ENCODE measurements at regions not wholly inside any gene's neighbourhood (a gene's known extent, or its start where the extent isn't known, plus 50 kb on each side); places are given as distances from the start of the nearest gene placed in this dataset.

DNA sequence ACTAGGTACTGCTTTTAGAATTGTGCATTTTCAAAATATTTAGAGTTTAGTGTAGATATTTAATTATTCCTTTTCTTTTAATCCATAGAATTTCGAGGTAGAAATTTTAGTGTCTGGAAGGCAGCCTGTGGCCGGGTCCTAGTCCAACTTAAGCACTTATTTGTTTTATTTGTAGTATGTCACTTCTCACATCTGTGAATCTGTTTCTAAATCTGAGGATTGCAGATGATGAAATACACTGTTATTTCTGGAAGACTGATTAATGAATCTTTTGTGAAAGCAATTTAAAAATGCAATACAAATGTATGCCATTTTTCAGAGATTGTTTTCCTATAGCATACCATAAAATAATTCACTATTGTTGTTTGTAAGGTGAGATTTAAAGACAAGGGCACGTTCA, 483.9 kb upstream of the TRIB2 start:
- Histone ChIP-seq H3K27me3 (replicated peaks in 2 of 5; ENCODE audit: control insufficient read depth in 4 of 5, insufficient read depth in 5 of 5, low read length in 4 of 5) (no peaks in the 10 kb centered on the region), H3K36me3 (ENCODE audit: control insufficient read depth in 4 of 4, insufficient read depth in 4 of 4, low read length in 3 of 4) (no peaks in the 10 kb centered on the region), H3K4me3 (ENCODE audit: control insufficient read depth in 1 of 7, extremely low read depth in 1 of 7, insufficient read depth in 4 of 7, low read depth in 2 of 7, low read length in 6 of 7) (no peak overlapping the region), H3K9me3 (ENCODE audit: control extremely low read depth in 1 of 5, control insufficient read depth in 4 of 5, insufficient read depth in 2 of 5, low read depth in 1 of 5, low read length in 4 of 5) (no peaks in the 10 kb centered on the region), H3K27ac (ENCODE audit: insufficient read depth in 1 of 2, low read depth in 1 of 2, low read length in 2 of 2, poor library complexity in 1 of 2, severe bottlenecking in 2 of 2) (no peak overlapping the region), H3K4me1 (ENCODE audit: control extremely low read depth in 1 of 4, control insufficient read depth in 4 of 4, insufficient read depth in 4 of 4, low read length in 3 of 4) (no peaks in the 10 kb centered on the region)
- CTCF ChIA-PET, result no interaction called here
- WGBS (ENCODE audit: insufficient coverage), result no CpG with 5 or more reads among the region's 3 CpGs
- POLR2A ChIA-PET, result no interaction called here
- no peak for DNase-seq

DNA sequence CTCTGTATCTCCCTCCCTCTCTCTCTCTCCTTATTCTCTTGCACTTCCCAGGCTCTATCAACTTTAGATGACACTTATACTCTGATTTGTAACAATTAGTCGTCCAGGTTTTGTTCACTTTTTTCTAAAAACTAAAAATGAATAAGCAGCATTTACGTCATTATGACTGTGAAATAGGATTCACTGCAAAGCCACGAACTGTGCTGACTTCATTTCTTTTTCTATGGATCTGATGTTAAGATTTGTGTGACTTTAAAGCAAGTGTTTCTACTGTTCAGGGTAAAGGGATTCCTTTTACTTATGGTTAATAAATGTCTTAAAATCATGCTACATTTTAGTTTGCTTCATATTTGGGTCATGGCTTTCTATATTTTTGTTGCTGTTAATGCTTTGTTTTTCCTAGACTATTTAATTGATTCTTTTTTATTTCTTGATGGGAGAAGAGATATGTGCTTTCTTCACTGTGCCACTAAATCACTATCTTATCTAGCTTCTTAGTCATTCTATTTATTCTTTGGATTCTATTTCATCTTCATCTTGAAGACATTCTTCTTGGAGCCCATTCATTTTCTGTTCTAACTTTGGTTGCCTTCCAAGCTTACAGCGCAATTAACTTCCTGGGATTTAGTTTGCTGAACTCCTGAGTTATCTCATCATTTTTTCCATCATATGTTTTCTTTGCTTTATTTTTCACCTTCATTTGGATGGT, 480.4 kb upstream of the TRIB2 start:
- no peak for DNase-seq
- CTCF ChIA-PET, result no interaction called here
- POLR2A ChIA-PET, result no interaction called here
- H3K9me3 ChIP-seq (ENCODE audit: control extremely low read depth in 1 of 5, control insufficient read depth in 4 of 5, insufficient read depth in 2 of 5, low read depth in 1 of 5, low read length in 4 of 5), result peaks cover 0 to 1% (median 0%) of the 10 kb centered on the region in 5 experiments
- H3K36me3 ChIP-seq (ENCODE audit: control insufficient read depth in 4 of 4, insufficient read depth in 4 of 4, low read length in 3 of 4), result no peaks in the 10 kb centered on the region
- H3K27me3 ChIP-seq (replicated peaks in 2 of 5; ENCODE audit: control insufficient read depth in 4 of 5, insufficient read depth in 5 of 5, low read length in 4 of 5), result no peaks in the 10 kb centered on the region
- no peak overlapping the region for H3K4me3 ChIP-seq (ENCODE audit: control insufficient read depth in 1 of 7, extremely low read depth in 1 of 7, insufficient read depth in 4 of 7, low read depth in 2 of 7, low read length in 6 of 7)
- H3K27ac ChIP-seq (ENCODE audit: insufficient read depth in 1 of 2, low read depth in 1 of 2, low read length in 2 of 2, poor library complexity in 1 of 2, severe bottlenecking in 2 of 2), result no peak overlapping the region
- WGBS (ENCODE audit: insufficient coverage), result 100% methylated on average over 1 of the region's 4 CpGs
- no peaks in the 10 kb centered on the region for H3K4me1 ChIP-seq (ENCODE audit: control extremely low read depth in 1 of 4, control insufficient read depth in 4 of 4, insufficient read depth in 4 of 4, low read length in 3 of 4)

GRCh38 chr2:12240206-12240605, 476.5 kb upstream of the TRIB2 start:
- Histone ChIP-seq H3K36me3 (ENCODE audit: control insufficient read depth in 4 of 4, insufficient read depth in 4 of 4, low read length in 3 of 4) (no peaks in the 10 kb centered on the region), H3K4me3 (ENCODE audit: control insufficient read depth in 1 of 7, extremely low read depth in 1 of 7, insufficient read depth in 4 of 7, low read depth in 2 of 7, low read length in 6 of 7) (no peak overlapping the region), H3K9me3 (ENCODE audit: control extremely low read depth in 1 of 5, control insufficient read depth in 4 of 5, insufficient read depth in 2 of 5, low read depth in 1 of 5, low read length in 4 of 5) (peaks cover 0 to 1% (median 0%) of the 10 kb centered on the region in 5 experiments), H3K27ac (ENCODE audit: insufficient read depth in 1 of 2, low read depth in 1 of 2, low read length in 2 of 2, poor library complexity in 1 of 2, severe bottlenecking in 2 of 2) (no peak overlapping the region), H3K4me1 (ENCODE audit: control extremely low read depth in 1 of 4, control insufficient read depth in 4 of 4, insufficient read depth in 4 of 4, low read length in 3 of 4) (no peaks in the 10 kb centered on the region), H3K27me3 (replicated peaks in 2 of 5; ENCODE audit: control insufficient read depth in 4 of 5, insufficient read depth in 5 of 5, low read length in 4 of 5) (no peaks in the 10 kb centered on the region)
- CTCF ChIA-PET, result no interaction called here
- no peak for DNase-seq
- POLR2A ChIA-PET, result interaction anchor here (0.6 kb wide), 1 partner anchor 150 kb away, joined by 3 read pairs; no protein-coding TSS in a partner anchor

- H3K27me3 ChIP-seq (replicated peaks in 2 of 5; ENCODE audit: control insufficient read depth in 4 of 5, insufficient read depth in 5 of 5, low read length in 4 of 5), result no peaks in the 10 kb centered on the region
- H3K4me1 ChIP-seq (ENCODE audit: control extremely low read depth in 1 of 4, control insufficient read depth in 4 of 4, insufficient read depth in 4 of 4, low read length in 3 of 4), result no peaks in the 10 kb centered on the region
- no peak overlapping the region for H3K4me3 ChIP-seq (ENCODE audit: control insufficient read depth in 1 of 7, extremely low read depth in 1 of 7, insufficient read depth in 4 of 7, low read depth in 2 of 7, low read length in 6 of 7)
- ChIA-PET CTCF (no interaction called here), POLR2A (no interaction called here)
- no peak for DNase-seq
- WGBS (ENCODE audit: insufficient coverage), result 100% methylated on average over 1 of the region's 2 CpGs
- H3K9me3 ChIP-seq (ENCODE audit: control extremely low read depth in 1 of 5, control insufficient read depth in 4 of 5, insufficient read depth in 2 of 5, low read depth in 1 of 5, low read length in 4 of 5), result no peaks in the 10 kb centered on the region
- no peak overlapping the region for H3K27ac ChIP-seq (ENCODE audit: insufficient read depth in 1 of 2, low read depth in 1 of 2, low read length in 2 of 2, poor library complexity in 1 of 2, severe bottlenecking in 2 of 2)
- no peaks in the 10 kb centered on the region for H3K36me3 ChIP-seq (ENCODE audit: control insufficient read depth in 4 of 4, insufficient read depth in 4 of 4, low read length in 3 of 4)
Measured at GRCh38 chr2:12243381-12243780, 473.4 kb upstream of the TRIB2 start.

GRCh38 chr2:12244070-12244469, 472.7 kb upstream of the TRIB2 start:
- no peaks in the 10 kb centered on the region for H3K36me3 ChIP-seq (ENCODE audit: control insufficient read depth in 4 of 4, insufficient read depth in 4 of 4, low read length in 3 of 4)
- H3K9me3 ChIP-seq (ENCODE audit: control extremely low read depth in 1 of 5, control insufficient read depth in 4 of 5, insufficient read depth in 2 of 5, low read depth in 1 of 5, low read length in 4 of 5), result no peaks in the 10 kb centered on the region
- no peak for DNase-seq
- no peaks in the 10 kb centered on the region for H3K4me1 ChIP-seq (ENCODE audit: control extremely low read depth in 1 of 4, control insufficient read depth in 4 of 4, insufficient read depth in 4 of 4, low read length in 3 of 4)
- 100% methylated on average over 1 of the region's 3 CpGs for WGBS (ENCODE audit: insufficient coverage)
- H3K27me3 ChIP-seq (replicated peaks in 2 of 5; ENCODE audit: control insufficient read depth in 4 of 5, insufficient read depth in 5 of 5, low read length in 4 of 5), result no peaks in the 10 kb centered on the region
- H3K4me3 ChIP-seq (ENCODE audit: control insufficient read depth in 1 of 7, extremely low read depth in 1 of 7, insufficient read depth in 4 of 7, low read depth in 2 of 7, low read length in 6 of 7), result no peak overlapping the region
- CTCF ChIA-PET, result no interaction called here
- POLR2A ChIA-PET, result no interaction called here
- no peak overlapping the region for H3K27ac ChIP-seq (ENCODE audit: insufficient read depth in 1 of 2, low read depth in 1 of 2, low read length in 2 of 2, poor library complexity in 1 of 2, severe bottlenecking in 2 of 2)

DNA sequence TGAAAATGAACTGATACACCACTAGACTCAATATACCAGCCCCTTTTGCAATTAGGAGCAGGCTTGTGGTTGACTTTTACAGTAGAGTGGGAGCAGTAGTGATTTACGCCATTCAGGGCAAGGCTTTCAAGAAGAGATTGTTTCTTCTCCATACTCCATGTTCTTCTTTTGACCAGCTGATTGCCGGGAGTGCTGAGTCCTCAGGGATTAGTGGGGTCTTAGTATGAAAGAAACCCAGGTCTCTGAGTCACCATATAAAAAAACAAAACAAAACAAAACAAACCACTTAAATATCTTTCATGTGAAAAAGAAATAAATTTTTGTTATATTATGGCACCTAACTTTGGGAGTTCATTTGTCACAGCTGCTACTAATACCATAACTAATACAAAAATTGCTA, 465.6 kb upstream of the TRIB2 start:
- Histone ChIP-seq H3K36me3 (ENCODE audit: control insufficient read depth in 4 of 4, insufficient read depth in 4 of 4, low read length in 3 of 4) (no peaks in the 10 kb centered on the region), H3K4me1 (ENCODE audit: control extremely low read depth in 1 of 4, control insufficient read depth in 4 of 4, insufficient read depth in 4 of 4, low read length in 3 of 4) (no peaks in the 10 kb centered on the region), H3K27ac (ENCODE audit: insufficient read depth in 1 of 2, low read depth in 1 of 2, low read length in 2 of 2, poor library complexity in 1 of 2, severe bottlenecking in 2 of 2) (no peak overlapping the region), H3K4me3 (ENCODE audit: control insufficient read depth in 1 of 7, extremely low read depth in 1 of 7, insufficient read depth in 4 of 7, low read depth in 2 of 7, low read length in 6 of 7) (no peak overlapping the region), H3K9me3 (ENCODE audit: control extremely low read depth in 1 of 5, control insufficient read depth in 4 of 5, insufficient read depth in 2 of 5, low read depth in 1 of 5, low read length in 4 of 5) (no peaks in the 10 kb centered on the region), H3K27me3 (replicated peaks in 2 of 5; ENCODE audit: control insufficient read depth in 4 of 5, insufficient read depth in 5 of 5, low read length in 4 of 5) (no peaks in the 10 kb centered on the region)
- ChIA-PET POLR2A (no interaction called here), CTCF (no interaction called here)
- DNase-seq, result no peak
- WGBS (ENCODE audit: insufficient coverage), result no CpG with 5 or more reads among the region's 2 CpGs

DNA sequence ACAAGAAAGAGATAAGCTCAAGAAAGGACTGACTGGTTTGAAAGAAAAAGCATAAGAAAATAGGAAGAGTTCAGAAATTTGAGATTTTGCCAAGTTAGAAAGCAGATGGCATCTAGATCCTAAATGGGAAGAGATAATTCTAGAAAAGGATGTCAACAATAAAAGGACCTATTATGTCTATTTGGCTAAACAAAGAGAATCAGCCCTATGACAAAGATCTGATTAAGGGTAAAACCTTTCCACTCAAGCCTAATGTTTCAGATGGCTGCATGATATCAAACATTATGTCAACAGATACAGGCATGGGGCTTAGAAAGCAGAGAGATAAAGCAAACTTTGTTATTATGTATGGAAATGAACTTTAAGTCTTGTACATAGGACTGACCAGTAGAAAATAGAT, 465.0 kb upstream of the TRIB2 start:
- Histone ChIP-seq H3K4me1 (ENCODE audit: control extremely low read depth in 1 of 4, control insufficient read depth in 4 of 4, insufficient read depth in 4 of 4, low read length in 3 of 4) (no peaks in the 10 kb centered on the region), H3K4me3 (ENCODE audit: control insufficient read depth in 1 of 7, extremely low read depth in 1 of 7, insufficient read depth in 4 of 7, low read depth in 2 of 7, low read length in 6 of 7) (no peak overlapping the region), H3K27me3 (replicated peaks in 2 of 5; ENCODE audit: control insufficient read depth in 4 of 5, insufficient read depth in 5 of 5, low read length in 4 of 5) (no peaks in the 10 kb centered on the region), H3K9me3 (ENCODE audit: control extremely low read depth in 1 of 5, control insufficient read depth in 4 of 5, insufficient read depth in 2 of 5, low read depth in 1 of 5, low read length in 4 of 5) (no peaks in the 10 kb centered on the region), H3K27ac (ENCODE audit: insufficient read depth in 1 of 2, low read depth in 1 of 2, low read length in 2 of 2, poor library complexity in 1 of 2, severe bottlenecking in 2 of 2) (no peak overlapping the region), H3K36me3 (ENCODE audit: control insufficient read depth in 4 of 4, insufficient read depth in 4 of 4, low read length in 3 of 4) (no peaks in the 10 kb centered on the region)
- ChIA-PET POLR2A (no interaction called here), CTCF (no interaction called here)
- DNase-seq, result no peak

Data from common myeloid progenitor, CD34-positive (primary cell).